HG03175 (cell line): ENCODE measurements at regions not wholly inside any gene's neighbourhood (a gene's known extent, or its start where the extent isn't known, plus 50 kb on each side); places are given as distances from the start of the nearest gene placed in this dataset.

ENCODE experiments used
- ATAC-seq: cut with Tn5 transposase; IDR thresholded peaks from one replicate; pipeline ENCODE4 v1.9.1; 2021; ENCODE audit warnings: mild to moderate bottlenecking, moderate library complexity; ENCODE audit not compliant: unreplicated experiment

GRCh38 chr2:72006188-72006736, 141.4 kb downstream of the CYP26B1 start:
- ATAC-seq, result no peak

- ATAC-seq, result no peak
These were observed 142.7 kb downstream of the CYP26B1 start for GRCh38 chr2:72004976-72005375.

GRCh38 chr2:72004201-72004915, 143.3 kb downstream of the CYP26B1 start:
- ATAC-seq, result no peak

- ATAC-seq, result no peak
These were observed 143.9 kb downstream of the CYP26B1 start for GRCh38 chr2:72003796-72004195.

- no peak for ATAC-seq
These were observed 144.5 kb downstream of the CYP26B1 start for GRCh38 chr2:72003124-72003523.

- no peak for ATAC-seq
These were observed 145.5 kb downstream of the CYP26B1 start for GRCh38 chr2:72001937-72002690.

- ATAC-seq, result no peak
These were observed 147.6 kb downstream of the CYP26B1 start for GRCh38 chr2:72000110-72000509.

- no peak for ATAC-seq
These were observed 148.1 kb downstream of the CYP26B1 start for GRCh38 chr2:71999580-71999979.

- no peak for ATAC-seq
These were observed 149.8 kb downstream of the CYP26B1 start for GRCh38 chr2:71997843-71998242.

GRCh38 chr2:71995067-71995665, 152.5 kb downstream of the CYP26B1 start:
- no peak for ATAC-seq

GRCh38 chr2:71992036-71992435, 155.6 kb downstream of the CYP26B1 start:
- no peak for ATAC-seq

- no peak for ATAC-seq
These were observed 156.3 kb downstream of the CYP26B1 start for GRCh38 chr2:71991397-71991796.

GRCh38 chr2:71990826-71991225, 156.8 kb downstream of the CYP26B1 start:
- ATAC-seq, result no peak

GRCh38 chr2:71990122-71990521, 157.5 kb downstream of the CYP26B1 start:
- ATAC-seq, result no peak

- no peak for ATAC-seq
These were observed 158.0 kb downstream of the CYP26B1 start for GRCh38 chr2:71989671-71990070.

- no peak for ATAC-seq
These were observed 159.5 kb downstream of the CYP26B1 start for GRCh38 chr2:71988170-71988569.

GRCh38 chr2:71976685-71977084, 171.0 kb downstream of the CYP26B1 start:
- no peak for ATAC-seq

- ATAC-seq, result no peak
These were observed 172.8 kb downstream of the CYP26B1 start for GRCh38 chr2:71974846-71975245.

- no peak for ATAC-seq
These were observed 176.2 kb downstream of the CYP26B1 start for GRCh38 chr2:71971493-71971892.

GRCh38 chr2:71965530-71965929, 182.1 kb downstream of the CYP26B1 start:
- ATAC-seq, result no peak

GRCh38 chr2:71962911-71963694, 184.6 kb downstream of the CYP26B1 start:
- ATAC-seq, result no peak
